Mesenteric fat pad (tissue), 1 donor: ENCODE measurements at regions not wholly inside any gene's neighbourhood (a gene's known extent, or its start where the extent isn't known, plus 50 kb on each side); places are given as distances from the start of the nearest gene placed in this dataset.
"Not testable (repeated sequence)": the region's sequence is repeated elsewhere in the genome, so short reads cannot be mapped to it uniquely, and the experiment has no call there.

ENCODE experiments used
- DNase-seq: peaks from one replicate; pipeline ENCODE4 v3.0.0-alpha.2; 2020; ENCODE audit warnings: low spot score
- donor health status: DM: yes; HTN: yes; CAD: no.

- DNase-seq = no peak
Observed at GRCh38 chr6:26232306-26232939, 132.6 kb upstream of the BTN3A2 start.

- no peak for DNase-seq
Observed at GRCh38 chr6:26232940-26233648, 131.9 kb upstream of the BTN3A2 start.

DNA sequence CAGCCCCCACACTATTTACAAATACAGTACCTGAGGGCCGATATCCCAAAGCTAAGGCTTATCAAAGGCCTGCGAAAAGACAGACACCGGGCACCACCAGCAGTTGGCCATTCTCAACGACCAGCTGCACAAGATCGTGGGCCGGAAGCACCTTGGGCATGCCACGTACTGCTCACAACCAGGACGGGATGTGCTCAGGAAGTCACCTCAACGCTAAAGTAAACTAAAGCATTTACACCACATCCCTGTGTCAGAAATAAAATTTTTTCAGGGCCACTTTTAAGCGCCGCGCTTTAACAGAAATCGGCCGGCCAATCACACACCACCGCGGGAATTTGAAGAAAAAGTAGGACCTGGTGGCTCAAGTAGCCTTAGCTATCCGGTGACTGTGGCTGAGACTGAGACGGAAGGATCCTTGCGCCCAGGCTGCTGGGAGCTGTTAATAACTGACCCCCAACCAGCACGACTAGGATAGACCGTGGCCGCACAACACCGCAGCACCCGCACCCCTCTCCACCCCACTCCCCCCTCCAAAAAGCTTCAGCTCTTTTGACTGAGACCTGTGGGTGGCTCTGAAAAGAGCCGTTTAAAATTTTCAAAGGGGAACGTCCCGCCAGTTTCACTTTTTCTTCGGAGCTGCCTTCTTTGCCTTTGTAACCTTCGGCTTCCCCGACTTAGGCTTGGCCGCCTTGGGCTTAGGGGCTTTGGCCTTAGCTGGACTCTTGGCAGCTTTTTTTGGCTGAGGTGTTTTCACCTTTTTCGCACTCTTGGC lies 131.2 kb upstream of the BTN3A2 start:
- DNase-seq = no peak

GRCh38 chr6:26234421-26235301 lies 130.3 kb upstream of the BTN3A2 start:
- no peak for DNase-seq

DNA sequence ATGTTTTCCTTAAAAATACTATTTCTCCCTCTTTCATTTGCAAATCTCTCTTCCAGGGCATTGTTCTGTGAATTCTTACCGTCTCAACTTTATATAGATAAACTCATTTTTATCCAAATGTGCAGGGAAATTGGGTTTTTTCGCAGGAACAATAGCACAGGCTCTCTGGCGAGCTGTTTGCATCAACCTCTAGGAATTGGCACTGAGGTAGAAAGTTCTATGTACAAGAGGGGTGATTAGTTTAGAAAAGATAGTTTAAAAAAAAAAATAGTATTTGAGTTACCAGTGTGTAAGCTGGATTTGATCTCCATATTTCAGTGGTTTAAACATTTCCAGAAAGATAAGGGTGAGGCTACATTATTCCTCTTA lies 129.7 kb upstream of the BTN3A2 start:
- DNase-seq = no peak

DNA sequence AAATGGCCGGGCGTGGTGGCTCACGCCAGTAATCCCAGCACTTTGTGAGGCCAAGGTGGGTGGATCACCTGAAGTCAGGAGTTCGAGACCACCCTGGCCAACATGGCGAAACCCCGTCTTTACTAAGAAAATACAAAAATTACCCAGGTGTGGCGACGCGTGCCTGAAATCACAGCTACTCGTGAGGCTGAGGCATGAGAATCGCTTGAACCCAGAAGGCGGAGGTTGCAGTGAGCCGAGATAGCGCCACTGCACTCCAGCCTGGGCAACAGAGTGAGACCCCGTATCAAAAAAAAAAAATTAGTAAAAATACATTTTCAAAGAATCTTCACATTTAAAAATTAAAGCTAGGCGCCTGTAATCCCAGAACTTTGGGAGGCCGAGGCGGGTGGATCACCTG lies 125.6 kb upstream of the BTN3A2 start:
- DNase-seq = not testable (repeated sequence)

DNA sequence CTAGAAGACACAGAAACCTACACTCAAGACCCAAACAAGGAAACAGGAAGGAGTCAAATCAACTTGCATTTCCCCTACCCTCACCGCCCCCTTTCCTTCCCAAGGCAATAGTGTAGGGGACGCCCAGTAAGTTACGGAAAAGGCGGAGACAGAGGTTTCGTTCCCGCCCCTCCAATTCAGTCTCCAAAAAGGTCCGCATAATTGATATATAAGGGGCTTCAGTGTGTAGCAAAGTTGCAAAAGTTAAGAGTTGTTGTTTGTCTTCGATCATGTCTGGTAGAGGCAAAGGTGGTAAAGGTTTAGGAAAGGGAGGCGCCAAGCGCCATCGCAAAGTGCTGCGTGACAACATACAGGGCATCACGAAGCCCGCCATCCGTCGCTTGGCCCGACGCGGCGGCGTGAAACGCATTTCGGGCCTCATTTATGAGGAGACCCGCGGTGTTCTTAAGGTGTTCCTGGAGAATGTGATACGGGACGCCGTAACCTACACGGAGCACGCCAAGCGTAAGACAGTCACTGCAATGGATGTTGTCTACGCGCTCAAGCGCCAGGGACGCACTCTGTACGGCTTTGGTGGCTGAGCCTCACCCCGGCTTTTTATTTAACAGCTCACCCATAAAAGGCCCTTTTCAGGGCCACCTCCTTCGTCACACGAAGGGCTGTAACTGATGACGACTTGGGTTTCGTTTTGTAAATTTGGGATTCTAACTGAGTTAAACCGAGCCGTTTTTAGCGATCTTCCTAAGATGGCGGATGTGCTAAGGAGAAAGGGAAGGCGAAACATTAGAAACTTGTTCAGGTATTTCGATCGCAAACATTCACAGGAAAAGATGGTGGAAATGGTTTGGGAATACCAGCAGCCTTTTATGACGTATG lies 124.6 kb upstream of the BTN3A2 start:
- no peak for DNase-seq

DNA sequence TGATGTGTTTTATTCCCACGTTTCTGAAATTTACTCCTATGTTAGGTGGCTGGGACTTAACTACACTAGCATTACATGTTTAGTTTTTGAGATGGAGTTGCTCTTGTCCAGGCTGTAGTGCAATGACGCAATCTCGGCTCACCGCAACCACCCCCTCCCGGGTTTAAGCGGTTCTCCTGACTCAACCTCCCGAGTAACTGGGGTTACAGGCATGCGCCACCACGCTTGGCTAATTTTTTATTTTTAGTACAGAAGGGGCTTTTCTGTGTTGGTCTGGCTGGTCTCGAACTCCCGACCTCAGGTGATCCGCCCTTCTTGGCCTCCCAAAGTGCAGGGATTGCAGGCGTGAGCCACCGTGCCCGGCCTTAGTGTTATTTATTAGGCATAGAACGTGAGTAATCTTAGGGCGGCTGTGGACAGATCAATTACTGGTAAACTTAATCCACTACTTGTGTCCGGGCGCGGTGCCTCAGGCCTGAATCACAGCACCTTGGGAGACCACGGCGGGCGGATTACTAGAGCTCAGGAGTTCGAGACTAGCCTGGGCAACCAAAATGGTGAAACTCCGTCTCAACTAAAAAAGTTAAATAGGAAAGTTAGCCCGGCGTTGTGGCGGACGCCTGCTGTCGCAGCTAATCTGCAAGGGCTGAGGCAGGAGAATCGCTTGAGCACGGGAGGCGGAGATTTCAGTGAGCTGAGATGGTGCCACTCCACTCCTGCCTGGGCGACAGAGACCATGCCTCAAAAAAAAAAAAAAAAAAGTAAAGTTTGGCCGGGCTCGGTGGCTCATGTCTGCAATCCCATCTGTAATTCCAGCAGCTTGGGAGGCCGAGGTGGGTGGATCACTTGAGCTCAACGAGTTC lies 123.7 kb upstream of the BTN3A2 start:
- DNase-seq = no peak

GRCh38 chr6:26243132-26243531 lies 121.9 kb upstream of the BTN3A2 start:
- DNase-seq = no peak

- DNase-seq = no peak
Observed at GRCh38 chr6:26243752-26244151, 121.2 kb upstream of the BTN3A2 start.

GRCh38 chr6:26246058-26246457 lies 118.9 kb upstream of the BTN3A2 start:
- no peak for DNase-seq

DNA sequence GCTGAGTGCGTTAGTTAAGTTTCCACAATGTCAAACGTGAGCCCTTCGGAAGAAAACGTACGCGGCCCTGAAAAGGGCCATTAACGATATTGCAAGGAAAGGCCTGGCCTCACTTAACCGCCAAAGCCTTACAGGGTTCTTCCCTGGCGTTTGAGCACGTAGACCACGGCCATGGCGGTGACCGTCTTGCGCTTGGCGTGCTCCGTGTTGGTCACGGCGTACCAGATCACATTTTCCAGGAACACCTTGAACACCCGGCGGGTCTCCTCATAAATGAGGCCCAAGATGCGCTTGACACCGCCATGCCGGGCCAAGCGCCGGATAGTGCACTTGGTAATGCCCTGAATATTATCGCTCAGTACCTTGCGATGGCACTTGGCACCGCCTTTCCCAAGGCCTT lies 118.4 kb upstream of the BTN3A2 start:
- DNase-seq = no peak

- no peak for DNase-seq
Observed at GRCh38 chr6:26249707-26249956, 115.4 kb upstream of the BTN3A2 start.

- no peak for DNase-seq
Observed at GRCh38 chr6:26249957-26250697, 114.9 kb upstream of the BTN3A2 start.

- DNase-seq = no peak
Observed at GRCh38 chr6:26250698-26251044, 114.3 kb upstream of the BTN3A2 start.

DNA sequence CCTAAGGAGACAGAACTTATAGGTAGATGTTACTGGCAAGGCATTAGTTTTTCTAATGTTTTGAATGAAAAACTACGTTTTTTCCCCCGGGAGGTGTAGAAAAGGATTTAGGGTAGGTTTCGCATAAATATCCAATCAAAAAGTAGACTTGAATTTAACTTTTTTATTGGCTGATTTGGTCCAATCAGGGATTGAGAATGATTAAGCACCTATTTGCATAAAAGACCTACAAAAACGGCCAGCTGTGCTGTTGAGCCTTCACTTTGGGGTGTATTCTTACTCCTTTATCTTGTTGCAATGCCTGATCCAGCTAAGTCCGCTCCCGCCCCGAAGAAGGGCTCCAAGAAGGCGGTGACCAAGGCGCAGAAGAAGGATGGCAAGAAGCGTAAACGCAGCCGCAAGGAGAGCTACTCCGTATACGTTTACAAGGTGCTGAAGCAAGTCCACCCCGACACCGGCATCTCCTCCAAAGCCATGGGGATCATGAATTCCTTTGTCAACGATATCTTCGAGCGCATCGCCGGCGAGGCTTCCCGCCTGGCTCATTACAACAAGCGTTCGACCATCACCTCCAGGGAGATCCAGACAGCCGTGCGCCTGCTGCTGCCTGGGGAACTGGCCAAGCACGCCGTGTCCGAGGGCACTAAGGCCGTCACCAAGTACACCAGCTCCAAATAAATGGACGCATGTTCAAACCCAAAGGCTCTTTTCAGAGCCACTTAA lies 113.5 kb upstream of the BTN3A2 start:
- no peak for DNase-seq

GRCh38 chr6:26252077-26252472 lies 112.9 kb upstream of the BTN3A2 start:
- no peak for DNase-seq

DNA sequence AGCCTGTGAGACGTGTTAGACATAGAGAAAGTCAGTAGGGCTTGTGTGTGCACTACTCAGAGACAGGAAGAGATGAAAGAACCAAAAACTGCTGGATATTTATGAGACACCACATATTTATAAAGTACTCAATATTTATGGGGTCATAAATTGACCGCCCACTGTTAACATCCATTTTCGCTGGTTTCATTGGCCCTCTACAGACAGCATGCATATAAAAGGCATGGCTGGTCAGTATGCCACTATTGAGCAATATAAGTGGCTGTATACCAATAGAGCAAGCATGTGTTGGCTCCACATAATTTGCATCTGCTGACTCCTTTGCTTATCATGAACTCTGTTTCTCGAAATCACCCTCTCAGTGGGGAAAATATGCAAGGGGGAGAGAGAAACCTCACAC lies 110.3 kb upstream of the BTN3A2 start:
- DNase-seq = no peak

GRCh38 chr6:26257272-26257671 lies 107.7 kb upstream of the BTN3A2 start:
- no peak for DNase-seq
